Esophagus muscularis mucosa (tissue), 4 donors: ENCODE measurements at regions not wholly inside any gene's neighbourhood (a gene's known extent, or its start where the extent isn't known, plus 50 kb on each side); places are given as distances from the start of the nearest gene placed in this dataset.

ENCODE experiments used
- DNase-seq: peaks from one replicate; pipeline ENCODE4 v3.0.0-alpha.2; 2017; ENCODE audit errors: extremely low spot score
- H3K27ac ChIP-seq, 4 donors: fragments of 200-600 bp; sonication (generic); replicated peaks in 1 of 4; 1 replicate in 3 of 4; 2 replicates in 1 of 4; pipeline ENCODE4 v1.5.1; 2016 to 2019; ENCODE audit warnings: mild to moderate bottlenecking in 1 of 4
- H3K27me3 ChIP-seq, 4 donors: fragments of 200-600 bp; sonication (generic); one replicate each; pipeline versions ENCODE4 v1.5.1 to v1.6.0; 2016 to 2019
- H3K36me3 ChIP-seq, 4 donors: fragments of 200-600 bp; sonication (generic); one replicate each; pipeline ENCODE4 v1.5.1; 2016 to 2019
- H3K4me1 ChIP-seq, 4 donors: fragments of 200-600 bp; sonication (generic); one replicate each; pipeline ENCODE4 v1.5.1; 2016 to 2019
- H3K4me3 ChIP-seq, 4 donors: fragments of 200-600 bp; sonication (generic); 1 replicate in 2 of 4; 2 replicates in 2 of 4; pipeline ENCODE4 v1.5.1; 2016 to 2019; ENCODE audit warnings: mild to moderate bottlenecking in 4 of 4, moderate library complexity in 1 of 4
- H3K9me3 ChIP-seq, 4 donors: fragments of 200-600 bp; sonication (generic); 1 replicate in 3 of 4; 2 replicates in 1 of 4; pipeline ENCODE4 v1.5.1; 2016 to 2019
- CTCF ChIP-seq, 3 experiments: fragments of 200-600 bp in 2 of 3; fragments of 450-650 bp in 1 of 3; sonication (generic) in 2 of 3; IDR thresholded peaks; one replicate each; pipeline ENCODE4 v1.5.1; 2017 to 2019; ENCODE audit warnings: antibody characterized with exemption in 3 of 3, mild to moderate bottlenecking in 2 of 3, moderate library complexity in 1 of 3
- EP300 ChIP-seq: sonication (generic); formaldehyde crosslinking; IDR thresholded peaks from one replicate; pipeline ENCODE4 v1.6.1; 2017; ENCODE audit warnings: antibody characterized with exemption
- POLR2A ChIP-seq: fragments of 450-650 bp; IDR thresholded peaks from one replicate; pipeline ENCODE4 v1.6.1; 2017; ENCODE audit warnings: antibody characterized with exemption, moderate library complexity, mild to moderate bottlenecking, low read depth
- POLR2AphosphoS5 ChIP-seq, 2 donors: sonication (generic); formaldehyde crosslinking; IDR thresholded peaks; one replicate each; pipeline ENCODE4 v1.6.1; 2017; ENCODE audit warnings: antibody characterized with exemption in 2 of 2
- WGBS: methylation state at CpG from one replicate; pipeline ENCODE4 v1.1.5; 2018; 5-methylcytosine and 5-hydroxymethylcytosine counted together
- intact Hi-C: fragments of 100-400 bp; cut with DNase I; formaldehyde crosslinking; loops from one replicate; pipeline ENCODE4 v1.15.1; 2023

- Histone ChIP-seq H3K36me3 (no peaks in the 10 kb centered on the region), H3K4me1 (peaks cover 8 to 29% (median 28%) of the 10 kb centered on the region in 4 donors), H3K27me3 (no peaks in the 10 kb centered on the region), H3K4me3 (no peak overlapping the region), H3K27ac (no peak overlapping the region), H3K9me3 (no peaks in the 10 kb centered on the region)
- TF ChIP-seq POLR2A (no peak), EP300 (no peak), CTCF (IDR thresholded peaks at IDR 0.05) (no peak), POLR2AphosphoS5 (IDR thresholded peaks at IDR 0.05) (no peak)
- DNase-seq, result no peak
- intact Hi-C loops, result no loop called here
- WGBS, result 96% methylated on average over 3 of the region's 3 CpGs
These were observed 62.7 kb downstream of the PPP1R3C start for GRCh38 chr10:91570220-91570619.

- H3K4me1 ChIP-seq, result peaks cover 3 to 29% (median 28%) of the 10 kb centered on the region in 4 donors
- TF ChIP-seq POLR2A (no peak), EP300 (no peak), POLR2AphosphoS5 (IDR thresholded peaks at IDR 0.05) (no peak), CTCF (IDR thresholded peaks at IDR 0.05) (no peak)
- DNase-seq, result no peak
- H3K27me3 ChIP-seq, result no peaks in the 10 kb centered on the region
- no peak overlapping the region for H3K27ac ChIP-seq
- no peaks in the 10 kb centered on the region for H3K36me3 ChIP-seq
- no peaks in the 10 kb centered on the region for H3K9me3 ChIP-seq
- no peak overlapping the region for H3K4me3 ChIP-seq
- intact Hi-C loops, result loop anchor here (5.0 kb wide), 1 partner anchor 58 kb away; no protein-coding TSS in a partner anchor
These were observed 63.3 kb downstream of the PPP1R3C start for GRCh38 chr10:91569522-91569921.

- Histone ChIP-seq H3K27ac (no peak overlapping the region), H3K4me1 (peaks cover 4 to 38% (median 35%) of the 10 kb centered on the region in 4 donors), H3K9me3 (no peaks in the 10 kb centered on the region), H3K27me3 (no peaks in the 10 kb centered on the region), H3K4me3 (no peak overlapping the region), H3K36me3 (no peaks in the 10 kb centered on the region)
- TF ChIP-seq CTCF (IDR thresholded peaks at IDR 0.05), result no peak
- TF ChIP-seq EP300, result no peak
- TF ChIP-seq POLR2A, result no peak
- no peak for TF ChIP-seq POLR2AphosphoS5 (IDR thresholded peaks at IDR 0.05)
- 94% methylated on average over 3 of the region's 3 CpGs for WGBS
- intact Hi-C loops, result loop anchor here (5.0 kb wide), 1 partner anchor 59 kb away; no protein-coding TSS in a partner anchor
- no peak for DNase-seq
These were observed 65.1 kb downstream of the PPP1R3C start for GRCh38 chr10:91567815-91568214.

- TF ChIP-seq POLR2AphosphoS5 (IDR thresholded peaks at IDR 0.05) (no peak), POLR2A (no peak), CTCF (IDR thresholded peaks at IDR 0.05) (no peak), EP300 (no peak)
- Histone ChIP-seq H3K27me3 (no peaks in the 10 kb centered on the region), H3K9me3 (no peaks in the 10 kb centered on the region), H3K27ac (peak overlapping the region in 2 of 4 donors; percentile 36 to 46), H3K4me3 (no peak overlapping the region), H3K4me1 (peaks cover 4 to 41% (median 36%) of the 10 kb centered on the region in 4 donors), H3K36me3 (no peaks in the 10 kb centered on the region)
- 43% methylated on average over 3 of the region's 3 CpGs for WGBS
- DNase-seq, result no peak
- intact Hi-C loops, result loop anchor here (5.0 kb wide), 1 partner anchor 61 kb away; no protein-coding TSS in a partner anchor
These were observed 66.8 kb downstream of the PPP1R3C start for GRCh38 chr10:91566115-91566514.

- Histone ChIP-seq H3K27me3 (no peaks in the 10 kb centered on the region), H3K9me3 (no peaks in the 10 kb centered on the region), H3K36me3 (no peaks in the 10 kb centered on the region), H3K4me3 (no peak overlapping the region), H3K27ac (peak overlapping the region in 1 of 4 donors; percentile 46), H3K4me1 (peaks cover 4 to 41% (median 36%) of the 10 kb centered on the region in 4 donors)
- no peak for DNase-seq
- TF ChIP-seq CTCF (IDR thresholded peaks at IDR 0.05), result no peak
- no peak for TF ChIP-seq POLR2A
- TF ChIP-seq EP300, result no peak
- no peak for TF ChIP-seq POLR2AphosphoS5 (IDR thresholded peaks at IDR 0.05)
- intact Hi-C loops, result loop anchor here (5.0 kb wide), 1 partner anchor 62 kb away; no protein-coding TSS in a partner anchor
- WGBS, result 83% methylated on average over 2 of the region's 2 CpGs
These were observed 67.6 kb downstream of the PPP1R3C start for GRCh38 chr10:91565226-91565625.
